Hippocampal formation (tissue), 2 donors: ENCODE measurements at regions not wholly inside any gene's neighbourhood (a gene's known extent, or its start where the extent isn't known, plus 50 kb on each side); places are given as distances from the start of the nearest gene placed in this dataset.
"Not testable (repeated sequence)": the region's sequence is repeated elsewhere in the genome, so short reads cannot be mapped to it uniquely, and the experiment has no call there.

ENCODE experiments used
- DNase-seq, 2 donors: peaks; one replicate each; lab custom pipeline; 2025; lab: John Stamatoyannopoulos, UW

GRCh38 chr6:140459209-140459608, 1084.8 kb upstream of the CITED2 start:
- DNase-seq, result no peak

- DNase-seq, result no peak
These were observed 1071.8 kb upstream of the CITED2 start for GRCh38 chr6:140446241-140446640.

- no peak for DNase-seq
These were observed 1071.1 kb upstream of the CITED2 start for GRCh38 chr6:140445474-140446004.

- not testable (repeated sequence) for DNase-seq
These were observed 1068.7 kb upstream of the CITED2 start for GRCh38 chr6:140443112-140443511.

- peak in 1 of 2 donors; percentile 1 for DNase-seq
These were observed 1066.8 kb upstream of the CITED2 start for GRCh38 chr6:140441256-140441655.

- DNase-seq, result no peak
These were observed 1065.9 kb upstream of the CITED2 start for GRCh38 chr6:140440223-140440835.

GRCh38 chr6:140438346-140438735, 1063.9 kb upstream of the CITED2 start:
- DNase-seq, result no peak

GRCh38 chr6:140437619-140438345, 1063.3 kb upstream of the CITED2 start:
- DNase-seq, result no peak

- DNase-seq, result no peak
These were observed 1061.8 kb upstream of the CITED2 start for GRCh38 chr6:140436023-140436811.

GRCh38 chr6:140434761-140435160, 1060.3 kb upstream of the CITED2 start:
- no peak for DNase-seq

- DNase-seq, result no peak
These were observed 1058.6 kb upstream of the CITED2 start for GRCh38 chr6:140433072-140433471.

- DNase-seq, result no peak
These were observed 1053.4 kb upstream of the CITED2 start for GRCh38 chr6:140427842-140428241.

- DNase-seq, result no peak
These were observed 1040.6 kb upstream of the CITED2 start for GRCh38 chr6:140414966-140415620.

GRCh38 chr6:140403020-140403419, 1028.6 kb upstream of the CITED2 start:
- DNase-seq, result no peak

- no peak for DNase-seq
These were observed 1027.3 kb upstream of the CITED2 start for GRCh38 chr6:140401761-140402160.

GRCh38 chr6:140398076-140398475, 1023.6 kb upstream of the CITED2 start:
- DNase-seq, result no peak

- no peak for DNase-seq
These were observed 1022.7 kb upstream of the CITED2 start for GRCh38 chr6:140397106-140397505.

- no peak for DNase-seq
These were observed 1019.5 kb upstream of the CITED2 start for GRCh38 chr6:140393665-140394540.

- DNase-seq, result no peak
These were observed 1014.4 kb upstream of the CITED2 start for GRCh38 chr6:140388815-140389214.

GRCh38 chr6:140388192-140388802, 1013.8 kb upstream of the CITED2 start:
- DNase-seq, result no peak

GRCh38 chr6:140385679-140386078, 1011.2 kb upstream of the CITED2 start:
- no peak for DNase-seq
